Lung (tissue), 11 donors: ENCODE measurements at regions not wholly inside any gene's neighbourhood (a gene's known extent, or its start where the extent isn't known, plus 50 kb on each side); places are given as distances from the start of the nearest gene placed in this dataset.
A peak's percentile ranks its signal among the peaks of the same experiment; 100 is the strongest.

Experiments
- ATAC-seq: fragments of 200-7000 bp; cut with Tn5 transposase; one replicate; pipeline ENCODE4 v1.9.1; 2020; ENCODE audit warnings: moderate number of reproducible peaks; ENCODE audit not compliant: insufficient read depth, low FRiP score
- DNase-seq, 3 donors: peaks; one replicate each; pipeline ENCODE4 v3.0.0-alpha.2; 2013 to 2017
- H3K27ac ChIP-seq, 2 donors: one replicate each; pipeline ENCODE4 v1.5.1; 2013; ENCODE audit warnings: mild to moderate bottlenecking in 2 of 2, moderate library complexity in 2 of 2, control low read depth in 1 of 2, inconsistent platforms in 1 of 2, low read depth in 1 of 2, low read length in 1 of 2
- H3K27me3 ChIP-seq, 3 donors: one replicate each; pipeline ENCODE4 v1.5.1; 2013; ENCODE audit warnings: low read length in 2 of 3; ENCODE audit not compliant: control insufficient read depth in 3 of 3, insufficient read depth in 3 of 3
- H3K36me3 ChIP-seq, 4 donors: one replicate each; pipeline ENCODE4 v1.5.1; 2013; ENCODE audit warnings: low read length in 4 of 4, mild to moderate bottlenecking in 1 of 4, moderate library complexity in 1 of 4; ENCODE audit not compliant: control insufficient read depth in 4 of 4, insufficient read depth in 4 of 4
- H3K4me1 ChIP-seq, 5 donors: one replicate each; pipeline ENCODE4 v1.5.1; 2013; ENCODE audit warnings: low read length in 5 of 5, mild to moderate bottlenecking in 2 of 5, moderate library complexity in 1 of 5; ENCODE audit not compliant: control insufficient read depth in 5 of 5, insufficient read depth in 5 of 5
- H3K4me3 ChIP-seq: one replicate; pipeline ENCODE4 v1.5.1; 2013; ENCODE audit warnings: mild to moderate bottlenecking, control low read depth, moderate library complexity
- H3K9ac ChIP-seq, 2 donors: one replicate each; pipeline ENCODE4 v1.5.1; 2013; ENCODE audit warnings: low read length in 2 of 2, control low read depth in 1 of 2; ENCODE audit not compliant: insufficient read depth in 1 of 2
- H3K9me3 ChIP-seq, 4 donors: one replicate each; pipeline ENCODE4 v1.5.1; 2013; ENCODE audit warnings: low read length in 3 of 4, mild to moderate bottlenecking in 1 of 4, moderate library complexity in 1 of 4; ENCODE audit not compliant: control insufficient read depth in 4 of 4, insufficient read depth in 3 of 4
- CTCF ChIP-seq: IDR thresholded peaks from 2 replicates; pipeline ENCODE4 v1.5.1; 2012; ENCODE audit warnings: mild to moderate bottlenecking; ENCODE audit errors: control extremely low read depth, extremely low read depth
- WGBS, 2 donors: extraction: QIAGEN DNeasy Blood & Tissue Kit; methylation state at CpG; one replicate each; pipeline ENCODE4 v1.1.7; 2013; 5-methylcytosine and 5-hydroxymethylcytosine counted together
- donor health status: control.
- donor health status: control.
- donor health status: Bipolar disorder and iron deficiency.
- donor health status: healthy.
- donor health status: DM: yes; HTN: yes; CAD: no.

- peak in 1 of 3 donors; percentile 11 for DNase-seq
- no peak overlapping the region for H3K27ac ChIP-seq
- H3K4me3 ChIP-seq: no peak overlapping the region
- H3K36me3 ChIP-seq: no peaks in the 10 kb centered on the region
- no peak for TF ChIP-seq CTCF
- WGBS, 2 donors: 83 to 86% methylated on average over 3 of the region's 3 CpGs
- no peak for ATAC-seq
- H3K9me3 ChIP-seq: no peaks in the 10 kb centered on the region
- H3K9ac ChIP-seq: no peak overlapping the region
- H3K27me3 ChIP-seq: no peaks in the 10 kb centered on the region
- H3K4me1 ChIP-seq: no peaks in the 10 kb centered on the region
Measured at GRCh38 chr13:71374471-71375049, 492.4 kb downstream of the DACH1 start.

- ATAC-seq (no peak), DNase-seq (no peak)
- Histone ChIP-seq H3K36me3 (no peaks in the 10 kb centered on the region), H3K27me3 (no peaks in the 10 kb centered on the region), H3K4me3 (no peak overlapping the region), H3K4me1 (no peaks in the 10 kb centered on the region), H3K27ac (no peak overlapping the region), H3K9ac (no peak overlapping the region), H3K9me3 (no peaks in the 10 kb centered on the region)
- no peak for TF ChIP-seq CTCF
Measured at GRCh38 chr13:71368336-71368735, 498.7 kb downstream of the DACH1 start.

GRCh38 chr13:71360041-71360440 is 507.0 kb downstream of the DACH1 start:
- 78 to 81% methylated on average over 1 of the region's 1 CpG for WGBS, 2 donors
- no peak overlapping the region for H3K27ac ChIP-seq
- no peak overlapping the region for H3K4me3 ChIP-seq
- H3K27me3 ChIP-seq: no peaks in the 10 kb centered on the region
- H3K9ac ChIP-seq: no peak overlapping the region
- H3K36me3 ChIP-seq: no peaks in the 10 kb centered on the region
- DNase-seq (no peak), ATAC-seq (no peak)
- H3K9me3 ChIP-seq: no peaks in the 10 kb centered on the region
- no peaks in the 10 kb centered on the region for H3K4me1 ChIP-seq
- TF ChIP-seq CTCF: no peak

GRCh38 chr13:71359641-71360040 is 507.4 kb downstream of the DACH1 start:
- Histone ChIP-seq H3K36me3 (no peaks in the 10 kb centered on the region), H3K4me1 (no peaks in the 10 kb centered on the region), H3K27ac (no peak overlapping the region), H3K27me3 (no peaks in the 10 kb centered on the region), H3K9me3 (no peaks in the 10 kb centered on the region), H3K9ac (no peak overlapping the region), H3K4me3 (no peak overlapping the region)
- no peak for TF ChIP-seq CTCF
- ATAC-seq: no peak
- 95% methylated on average over 4 of the region's 4 CpGs for WGBS, 2 donors
- DNase-seq: no peak
